Endodermal cell (in vitro differentiated cells): ENCODE measurements at regions not wholly inside any gene's neighbourhood (a gene's known extent, or its start where the extent isn't known, plus 50 kb on each side); places are given as distances from the start of the nearest gene placed in this dataset.

Experiments used
- DNase-seq: peaks from one replicate; pipeline ENCODE4 v3.0.0-alpha.2; 2017
- H3K27ac ChIP-seq: 2 replicates; pipeline ENCODE4 v1.5.1; 2013; ENCODE audit warnings: mild to moderate bottlenecking, low read depth, low read length, moderate library complexity
- H3K27me3 ChIP-seq: 2 replicates; pipeline ENCODE4 v1.6.1; 2013; ENCODE audit warnings: mild to moderate bottlenecking, low read length, moderate library complexity; ENCODE audit not compliant: insufficient read depth, control insufficient read depth, poor library complexity, severe bottlenecking
- H3K36me3 ChIP-seq: 2 replicates; pipeline ENCODE4 v1.7.0; 2013; ENCODE audit warnings: mild to moderate bottlenecking, low read length, moderate library complexity; ENCODE audit not compliant: control insufficient read depth, insufficient read depth
- H3K4me1 ChIP-seq: one replicate; pipeline ENCODE4 v1.7.0; 2013; ENCODE audit warnings: low read length; ENCODE audit not compliant: control insufficient read depth, insufficient read depth
- H3K4me3 ChIP-seq: 2 replicates; pipeline ENCODE4 v1.5.1; 2013; ENCODE audit warnings: mild to moderate bottlenecking, low read length, moderate library complexity
- H3K9ac ChIP-seq: 2 replicates; pipeline ENCODE4 v1.6.1; 2013; ENCODE audit warnings: mild to moderate bottlenecking, low read length, moderate library complexity; ENCODE audit not compliant: poor library complexity, severe bottlenecking; ENCODE audit errors: extremely low read depth
- H3K9me3 ChIP-seq: 2 replicates; pipeline ENCODE4 v1.6.1; 2013; ENCODE audit warnings: mild to moderate bottlenecking, low read length, moderate library complexity; ENCODE audit not compliant: control insufficient read depth
- H3K27ac Mint-ChIP-seq: 2 replicates; pipeline ENCODE4 v1.8.0; 2020; ENCODE audit warnings: mixed read lengths
- H3K27me3 Mint-ChIP-seq: 2 replicates; pipeline ENCODE4 v1.8.0; 2021; ENCODE audit warnings: mild to moderate bottlenecking, mixed read lengths; ENCODE audit not compliant: insufficient read depth
- H3K36me3 Mint-ChIP-seq: 2 replicates; pipeline ENCODE4 v1.8.0; 2020; ENCODE audit warnings: low read depth, mixed read lengths
- H3K4me1 Mint-ChIP-seq: 2 replicates; pipeline ENCODE4 v1.8.0; 2020; ENCODE audit warnings: mixed read lengths
- H3K4me3 Mint-ChIP-seq: 2 replicates; pipeline ENCODE4 v1.8.0; 2020; ENCODE audit warnings: mild to moderate bottlenecking, moderate library complexity, mixed read lengths
- H3K9me3 Mint-ChIP-seq: 2 replicates; pipeline ENCODE4 v1.8.0; 2020; ENCODE audit warnings: mild to moderate bottlenecking, mixed read lengths
- CTCF ChIP-seq: fragments of 200-600 bp; sonication (generic); conservative IDR thresholded peaks from 2 replicates; pipeline ENCODE4 v1.5.0; 2021; ENCODE audit warnings: antibody characterized with exemption, mild to moderate bottlenecking
- WGBS, 2 experiments: methylation state at CpG; one replicate each; pipeline versions ENCODE4 v1.1.5 to v1.1.7; 2013; ENCODE audit warnings: missing lambda C conversion rate in 2 of 2, mixed read lengths in 1 of 2; ENCODE audit not compliant: insufficient coverage in 1 of 2, insufficient read length in 1 of 2; 5-methylcytosine and 5-hydroxymethylcytosine counted together

GRCh38 chr2:145100301-145100700 lies 580.4 kb upstream of the ZEB2 start:
- WGBS, 2 experiments, result 97 to 100% methylated on average over 1 of the region's 1 CpG
- H3K4me3 Mint-ChIP-seq, result no peak overlapping the region
- Histone ChIP-seq H3K4me1 (no peaks in the 10 kb centered on the region), H3K36me3 (no peaks in the 10 kb centered on the region), H3K9me3 (no peaks in the 10 kb centered on the region), H3K27me3 (no peaks in the 10 kb centered on the region), H3K9ac (no peak overlapping the region), H3K27ac (no peak overlapping the region), H3K4me3 (no peak overlapping the region)
- H3K9me3 Mint-ChIP-seq, result no peaks in the 10 kb centered on the region
- H3K4me1 Mint-ChIP-seq, result no peaks in the 10 kb centered on the region
- no peak for DNase-seq
- H3K27me3 Mint-ChIP-seq, result no peaks in the 10 kb centered on the region
- H3K27ac Mint-ChIP-seq, result no peak overlapping the region
- TF ChIP-seq CTCF, result no peak
- no peaks in the 10 kb centered on the region for H3K36me3 Mint-ChIP-seq

GRCh38 chr2:145096582-145096981 lies 576.7 kb upstream of the ZEB2 start:
- H3K27ac ChIP-seq, result no peak overlapping the region
- Mint-ChIP-seq H3K27me3 (no peaks in the 10 kb centered on the region), H3K4me3 (no peak overlapping the region), H3K4me1 (no peaks in the 10 kb centered on the region), H3K36me3 (no peaks in the 10 kb centered on the region), H3K9me3 (no peaks in the 10 kb centered on the region), H3K27ac (no peak overlapping the region)
- H3K4me1 ChIP-seq, result no peaks in the 10 kb centered on the region
- no peak overlapping the region for H3K9ac ChIP-seq
- TF ChIP-seq CTCF, result no peak
- H3K9me3 ChIP-seq, result no peaks in the 10 kb centered on the region
- DNase-seq, result no peak
- H3K36me3 ChIP-seq, result no peaks in the 10 kb centered on the region
- H3K27me3 ChIP-seq, result no peaks in the 10 kb centered on the region
- H3K4me3 ChIP-seq, result no peak overlapping the region

GRCh38 chr2:145095641-145096435 lies 575.9 kb upstream of the ZEB2 start:
- Histone ChIP-seq H3K4me3 (no peak overlapping the region), H3K27ac (no peak overlapping the region), H3K9ac (no peak overlapping the region), H3K36me3 (no peaks in the 10 kb centered on the region), H3K27me3 (no peaks in the 10 kb centered on the region), H3K9me3 (no peaks in the 10 kb centered on the region), H3K4me1 (no peaks in the 10 kb centered on the region)
- Mint-ChIP-seq H3K36me3 (no peaks in the 10 kb centered on the region), H3K4me3 (no peak overlapping the region), H3K27ac (no peak overlapping the region), H3K9me3 (no peaks in the 10 kb centered on the region), H3K27me3 (no peaks in the 10 kb centered on the region), H3K4me1 (no peaks in the 10 kb centered on the region)
- no peak for DNase-seq
- TF ChIP-seq CTCF, result no peak
- 93% methylated on average over 2 of the region's 3 CpGs; no CpG with 5 or more reads in 1 of the 2 experiments for WGBS, 2 experiments
